ENCODE measurements at regions not wholly inside any gene's neighbourhood (a gene's known extent, or its start where the extent isn't known, plus 50 kb on each side); places are given as distances from the start of the nearest gene placed in this dataset.

GRCh38 chr9:10764481-10764880 is 151.7 kb upstream of the PTPRD start:
- Histone ChIP-seq H3K4me1 (no peaks in the 10 kb centered on the region), H3K4me3 (no peak overlapping the region), H3K36me3 (no peaks in the 10 kb centered on the region), H3K27ac (no peak overlapping the region), H3K9me3 (peaks cover 0 to 6% of the 10 kb centered on the region in 2 donors), H3K27me3 (no peaks in the 10 kb centered on the region)
- intact Hi-C loops (cut with DNase I; ENCODE audit: low total_unique reads) = no loop called here
- no peak for TF ChIP-seq EP300 (IDR thresholded peaks at IDR 0.05; ENCODE audit: low read depth)
- TF ChIP-seq POLR2AphosphoS5 (IDR thresholded peaks at IDR 0.05) = no peak
- no peak for TF ChIP-seq POLR2A (IDR thresholded peaks at IDR 0.05)
- no peak for TF ChIP-seq CTCF (IDR thresholded peaks at IDR 0.05)
- WGBS, 2 donors (ENCODE audit: low coverage in 1 of 2) = 82 to 84% methylated on average over 3 of the region's 3 CpGs
- in situ Hi-C loops (cut with MboI; ENCODE audit: low pct_ligation_motif_present in 1 of 4, low pct_unique_long_range_greater_than_20kb in 1 of 4, low sequenced_read_pairs in 3 of 4) = no loop called here
- no peak for DNase-seq

GRCh38 chr9:10773136-10773535 is 160.3 kb upstream of the PTPRD start:
- H3K9me3 ChIP-seq = peaks cover 0 to 6% of the 10 kb centered on the region in 2 donors
- H3K4me1 ChIP-seq = no peaks in the 10 kb centered on the region
- no peaks in the 10 kb centered on the region for H3K27me3 ChIP-seq
- no peaks in the 10 kb centered on the region for H3K36me3 ChIP-seq
- no peak for TF ChIP-seq POLR2AphosphoS5 (IDR thresholded peaks at IDR 0.05)
- TF ChIP-seq EP300 (IDR thresholded peaks at IDR 0.05; ENCODE audit: low read depth) = no peak
- TF ChIP-seq POLR2A (IDR thresholded peaks at IDR 0.05) = no peak
- no peak for TF ChIP-seq CTCF (IDR thresholded peaks at IDR 0.05)
- WGBS, 2 donors (ENCODE audit: low coverage in 1 of 2) = 24 to 43% methylated on average over 4 of the region's 4 CpGs
- in situ Hi-C loops (cut with MboI; ENCODE audit: low pct_ligation_motif_present in 1 of 4, low pct_unique_long_range_greater_than_20kb in 1 of 4, low sequenced_read_pairs in 3 of 4) (no loop called here), intact Hi-C loops (cut with DNase I; ENCODE audit: low total_unique reads) (no loop called here)
- H3K27ac ChIP-seq = no peak overlapping the region
- H3K4me3 ChIP-seq = no peak overlapping the region
- no peak for DNase-seq

GRCh38 chr9:10774051-10774450 is 161.2 kb upstream of the PTPRD start:
- 41 to 46% methylated on average over 2 of the region's 2 CpGs for WGBS, 2 donors (ENCODE audit: low coverage in 1 of 2)
- no peak overlapping the region for H3K27ac ChIP-seq
- TF ChIP-seq EP300 (IDR thresholded peaks at IDR 0.05; ENCODE audit: low read depth) (no peak), POLR2A (IDR thresholded peaks at IDR 0.05) (no peak), CTCF (IDR thresholded peaks at IDR 0.05) (no peak), POLR2AphosphoS5 (IDR thresholded peaks at IDR 0.05) (no peak)
- no peaks in the 10 kb centered on the region for H3K4me1 ChIP-seq
- H3K36me3 ChIP-seq = no peaks in the 10 kb centered on the region
- in situ Hi-C loops (cut with MboI; ENCODE audit: low pct_ligation_motif_present in 1 of 4, low pct_unique_long_range_greater_than_20kb in 1 of 4, low sequenced_read_pairs in 3 of 4) (no loop called here), intact Hi-C loops (cut with DNase I; ENCODE audit: low total_unique reads) (no loop called here)
- no peak overlapping the region for H3K4me3 ChIP-seq
- no peaks in the 10 kb centered on the region for H3K27me3 ChIP-seq
- DNase-seq = no peak
- H3K9me3 ChIP-seq = peaks cover 0 to 5% of the 10 kb centered on the region in 2 donors

GRCh38 chr9:10785255-10785654 is 172.5 kb upstream of the PTPRD start:
- in situ Hi-C loops (cut with MboI; ENCODE audit: low pct_ligation_motif_present in 1 of 4, low pct_unique_long_range_greater_than_20kb in 1 of 4, low sequenced_read_pairs in 3 of 4) = no loop called here

More at GRCh38 chr9:10785255-10785654, 172.5 kb upstream of the PTPRD start:
- Histone ChIP-seq H3K4me3 (no peak overlapping the region), H3K36me3 (no peaks in the 10 kb centered on the region), H3K4me1 (no peaks in the 10 kb centered on the region), H3K27ac (no peak overlapping the region), H3K9me3 (no peaks in the 10 kb centered on the region), H3K27me3 (no peaks in the 10 kb centered on the region)
- intact Hi-C loops (cut with DNase I; ENCODE audit: low total_unique reads) = no loop called here
- TF ChIP-seq CTCF (IDR thresholded peaks at IDR 0.05) = no peak
- no peak for TF ChIP-seq POLR2A (IDR thresholded peaks at IDR 0.05)
- no peak for TF ChIP-seq POLR2AphosphoS5 (IDR thresholded peaks at IDR 0.05)
- TF ChIP-seq EP300 (IDR thresholded peaks at IDR 0.05; ENCODE audit: low read depth) = no peak
- DNase-seq = no peak
- WGBS, 2 donors (ENCODE audit: low coverage in 1 of 2) = 46 to 48% methylated on average over 3 of the region's 3 CpGs

Measured in transverse colon (tissue), 4 donors.